Cardiac fibroblast (primary cell): ENCODE measurements at regions not wholly inside any gene's neighbourhood (a gene's known extent, or its start where the extent isn't known, plus 50 kb on each side); places are given as distances from the start of the nearest gene placed in this dataset.
"Not testable (repeated sequence)": the region's sequence is repeated elsewhere in the genome, so short reads cannot be mapped to it uniquely, and the experiment has no call there.

Experiments
- DNase-seq, 2 donors: peaks; one replicate each; pipeline versions ENCODE4 v3.0.0 to v3.0.0-alpha.2; 2010; ENCODE audit warnings: low read depth in 2 of 2
- H3K4me3 ChIP-seq, 2 donors: replicated peaks in 1 of 2; 1 replicate in 1 of 2; 2 replicates in 1 of 2; pipeline ENCODE4 v1.5.1; 2011; ENCODE audit warnings: low read depth in 2 of 2, low read length in 2 of 2, mild to moderate bottlenecking in 2 of 2, moderate library complexity in 1 of 2
- TF ChIP-seq, protein P1 (sequence below): IDR thresholded peaks from one replicate; pipeline ENCODE4 v1.5.1; 2011; ENCODE audit warnings: low read depth, mild to moderate bottlenecking, low read length, inconsistent platforms

DNA sequence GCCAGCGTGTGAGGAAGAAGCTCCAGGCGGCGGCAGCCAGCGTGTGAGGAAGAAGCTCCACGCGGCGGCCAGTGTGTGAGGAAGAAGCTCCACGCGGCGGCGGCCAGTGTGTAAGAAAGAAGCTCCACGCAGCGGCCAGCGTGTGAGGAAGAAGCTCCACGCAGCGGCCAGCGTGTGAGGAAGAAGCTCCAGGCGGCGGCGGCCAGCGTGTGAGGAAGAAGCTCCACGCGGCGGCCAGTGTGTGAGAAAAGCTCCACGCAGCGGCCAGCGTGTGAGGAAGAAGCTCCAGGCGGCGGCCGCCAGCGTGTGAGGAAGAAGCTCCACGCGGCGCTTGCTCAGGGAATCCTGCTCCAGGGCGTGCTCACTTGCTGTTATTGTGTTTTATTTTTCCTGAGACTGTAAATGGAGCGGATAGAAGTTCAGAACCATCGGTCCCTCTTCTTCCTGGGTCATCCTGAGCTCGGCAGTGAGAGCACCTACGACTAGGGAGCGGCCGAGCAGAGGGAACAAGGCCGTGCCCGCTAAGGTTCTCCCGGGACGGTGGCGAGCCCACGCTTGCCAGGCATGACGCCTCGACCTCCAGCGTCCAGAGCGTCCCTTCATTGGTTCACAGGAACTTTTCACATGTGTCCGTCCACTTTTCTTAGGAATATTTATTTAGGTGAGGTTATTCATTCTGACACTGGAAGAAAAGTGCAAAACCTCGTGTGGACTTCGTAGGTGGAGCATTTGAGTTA lies 94.2 kb downstream of the TMEM18 start:
- DNase-seq = no peak
- TF ChIP-seq, protein P1, sequence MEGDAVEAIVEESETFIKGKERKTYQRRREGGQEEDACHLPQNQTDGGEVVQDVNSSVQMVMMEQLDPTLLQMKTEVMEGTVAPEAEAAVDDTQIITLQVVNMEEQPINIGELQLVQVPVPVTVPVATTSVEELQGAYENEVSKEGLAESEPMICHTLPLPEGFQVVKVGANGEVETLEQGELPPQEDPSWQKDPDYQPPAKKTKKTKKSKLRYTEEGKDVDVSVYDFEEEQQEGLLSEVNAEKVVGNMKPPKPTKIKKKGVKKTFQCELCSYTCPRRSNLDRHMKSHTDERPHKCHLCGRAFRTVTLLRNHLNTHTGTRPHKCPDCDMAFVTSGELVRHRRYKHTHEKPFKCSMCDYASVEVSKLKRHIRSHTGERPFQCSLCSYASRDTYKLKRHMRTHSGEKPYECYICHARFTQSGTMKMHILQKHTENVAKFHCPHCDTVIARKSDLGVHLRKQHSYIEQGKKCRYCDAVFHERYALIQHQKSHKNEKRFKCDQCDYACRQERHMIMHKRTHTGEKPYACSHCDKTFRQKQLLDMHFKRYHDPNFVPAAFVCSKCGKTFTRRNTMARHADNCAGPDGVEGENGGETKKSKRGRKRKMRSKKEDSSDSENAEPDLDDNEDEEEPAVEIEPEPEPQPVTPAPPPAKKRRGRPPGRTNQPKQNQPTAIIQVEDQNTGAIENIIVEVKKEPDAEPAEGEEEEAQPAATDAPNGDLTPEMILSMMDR = no peak
- H3K4me3 ChIP-seq = no peak overlapping the region

DNA sequence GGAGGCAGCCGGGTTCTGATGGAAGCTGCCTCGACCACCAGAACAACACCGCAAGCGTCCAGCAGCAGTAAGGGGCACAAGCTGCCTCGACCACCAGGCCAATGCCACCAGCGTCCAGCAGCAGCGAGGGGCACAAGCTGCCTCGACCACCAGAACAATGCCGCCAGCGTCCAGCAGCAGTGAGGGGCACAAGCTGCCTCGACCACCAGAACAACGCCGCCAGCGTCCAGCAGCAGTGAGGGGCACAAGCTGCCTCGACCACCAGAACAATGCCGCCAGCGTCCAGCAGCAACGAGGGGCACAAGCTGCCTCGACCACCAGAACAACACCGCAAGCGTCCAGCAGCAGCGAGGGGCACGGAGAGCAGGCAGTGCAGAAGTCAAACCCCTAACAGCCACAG lies 94.9 kb downstream of the TMEM18 start:
- H3K4me3 ChIP-seq, DNase-seq: not testable (repeated sequence)

DNA sequence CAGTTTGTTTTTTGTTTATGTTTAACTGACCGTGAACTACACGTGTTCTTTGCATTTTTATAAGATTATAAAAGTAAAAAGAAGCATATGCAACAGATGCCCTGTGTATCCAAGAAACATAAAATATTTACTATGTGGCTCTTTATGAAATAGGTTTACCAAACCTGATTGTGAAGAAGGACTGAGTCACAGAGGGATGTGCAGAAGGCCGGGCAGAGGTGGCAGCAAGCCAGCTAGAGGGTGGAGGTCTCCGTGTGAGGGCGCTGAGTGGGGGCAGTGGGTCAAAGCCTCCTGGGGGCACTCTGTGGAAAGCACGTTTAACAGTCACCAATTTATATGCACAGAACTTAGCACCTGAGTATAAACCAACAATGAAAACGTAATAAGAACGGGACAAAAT lies 97.2 kb downstream of the TMEM18 start:
- DNase-seq = no peak
- TF ChIP-seq, protein P1 = no peak
- H3K4me3 ChIP-seq = no peak overlapping the region

DNA sequence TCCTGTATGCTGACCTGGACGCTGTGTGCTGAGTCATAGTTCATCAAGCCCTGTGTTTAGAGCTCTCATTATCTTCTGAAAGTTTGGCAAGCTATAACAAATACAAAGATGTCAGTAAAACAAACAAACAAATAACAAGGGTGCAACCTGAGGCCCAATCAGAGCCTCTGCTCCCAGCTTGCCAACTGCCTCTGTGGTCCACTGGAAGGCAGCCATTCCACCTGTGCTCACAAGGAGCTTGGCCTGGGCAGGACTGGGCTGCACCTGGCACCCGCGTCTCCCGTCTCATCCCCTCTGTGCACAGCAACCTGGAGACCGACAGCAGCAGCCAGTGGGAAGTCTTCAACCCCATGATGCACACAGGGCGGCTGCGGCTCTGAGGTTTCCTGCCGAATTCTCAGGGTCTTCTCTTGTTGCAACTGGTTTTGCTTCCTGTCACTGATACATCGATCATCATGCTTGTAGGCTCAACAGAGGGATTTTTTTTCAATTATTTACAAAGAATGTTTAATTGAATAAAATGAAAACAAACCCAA lies 97.8 kb downstream of the TMEM18 start:
- no peak for DNase-seq
- H3K4me3 ChIP-seq = no peak overlapping the region
- TF ChIP-seq, protein P1 = no peak

DNA sequence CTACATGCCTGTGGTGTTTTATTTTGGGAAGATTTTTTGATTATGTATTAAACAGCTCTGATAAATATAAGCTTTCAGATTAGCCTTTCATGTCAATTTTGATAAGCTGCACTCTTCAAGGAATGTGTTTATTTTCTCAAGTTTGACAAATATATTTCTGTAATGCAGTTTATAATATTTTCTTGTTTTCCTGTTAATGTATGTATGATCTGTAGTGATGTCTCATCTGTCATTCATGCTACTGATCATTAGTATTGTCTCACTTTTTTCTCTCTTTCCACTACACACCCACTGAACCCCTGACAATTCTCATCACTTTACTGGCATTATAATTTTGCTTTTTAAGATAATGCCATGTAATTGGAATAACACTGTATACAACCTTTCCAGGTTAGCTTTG lies 100.9 kb downstream of the TMEM18 start:
- DNase-seq = no peak
- no peak overlapping the region for H3K4me3 ChIP-seq
- TF ChIP-seq, protein P1 = no peak

DNA sequence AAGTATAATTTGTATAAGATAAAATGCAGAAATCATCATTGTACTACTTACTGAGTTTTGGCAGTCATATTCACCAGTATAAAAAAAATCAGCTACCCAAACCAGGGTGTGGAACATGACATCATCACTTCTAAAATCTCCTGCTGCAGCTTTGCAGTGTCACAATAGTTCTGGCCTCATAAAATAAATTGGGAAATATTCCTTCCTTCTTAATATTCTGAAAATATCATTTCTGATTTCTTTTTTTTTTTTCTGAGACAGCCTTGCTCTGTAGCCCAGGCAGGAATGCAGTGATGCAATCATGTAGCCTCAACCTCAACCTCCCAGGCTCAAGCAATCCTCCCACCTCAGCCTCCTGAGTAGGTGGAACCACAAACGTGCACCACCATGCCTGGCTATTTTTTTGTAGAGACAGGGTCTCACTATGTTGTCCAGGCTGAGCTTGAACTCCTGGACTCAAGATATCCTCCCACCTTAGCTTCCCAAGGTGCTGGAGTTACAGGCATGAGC lies 101.4 kb downstream of the TMEM18 start:
- no peak for DNase-seq
- TF ChIP-seq, protein P1 = no peak
- H3K4me3 ChIP-seq = no peak overlapping the region

DNA sequence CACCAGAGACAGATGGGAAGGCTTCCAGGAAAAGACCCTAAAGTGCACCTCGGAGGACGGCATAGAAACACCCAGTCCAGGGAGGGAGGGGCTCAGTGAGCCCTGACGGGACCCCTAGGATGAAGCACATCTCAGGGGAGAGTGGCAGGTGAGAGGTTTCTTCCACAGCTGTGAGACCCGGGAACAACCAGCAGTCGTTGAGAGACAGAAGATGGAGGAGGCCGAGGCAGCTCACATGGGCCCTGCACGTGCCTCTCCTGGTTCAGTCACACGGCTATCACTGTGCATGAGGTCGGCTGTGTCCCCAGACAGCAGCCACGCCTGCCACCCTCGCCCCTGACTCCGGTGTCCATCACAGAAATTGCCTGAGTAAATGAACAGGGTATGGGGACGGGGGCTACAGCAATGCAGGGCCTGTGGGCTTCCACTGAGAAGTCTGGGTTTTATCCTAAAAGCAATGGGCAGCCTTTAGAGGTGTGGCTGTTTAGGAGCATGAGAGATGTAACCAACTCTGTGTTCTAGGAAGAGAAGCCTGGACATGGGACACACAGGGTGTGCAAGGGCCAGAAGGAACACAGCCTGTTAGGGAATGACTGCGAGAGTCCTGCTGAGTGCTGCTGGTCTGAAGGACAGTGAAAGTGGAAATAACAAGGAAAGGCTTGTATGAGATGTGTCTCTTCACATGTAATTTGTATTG lies 102.0 kb downstream of the TMEM18 start:
- no peak overlapping the region for H3K4me3 ChIP-seq
- TF ChIP-seq, protein P1 = no peak
- no peak for DNase-seq
